Calu3 (cell line): ENCODE measurements at regions not wholly inside any gene's neighbourhood (a gene's known extent, or its start where the extent isn't known, plus 50 kb on each side); places are given as distances from the start of the nearest gene placed in this dataset.

Experiments used
- BruUV-seq: library from RNA; stranded (reverse); fragments of 400-500 nt; replicated peaks from 2 replicates; lab custom pipeline; 2021; lab: Mats Ljungman, UMichigan
- CTCF ChIA-PET: fragments of 300-600 bp; sonication (Branson Sonifier 250); formaldehyde crosslinking; loops from one replicate; lab custom pipeline; 2022; ENCODE audit warnings: antibody characterized with exemption; lab: Charles Lee
- DNase-seq: peaks from one replicate; pipeline ENCODE4 v3.0.0; 2022
- H3K27ac Mint-ChIP-seq: one replicate; pipeline ENCODE4 v1.8.0; 2022; ENCODE audit warnings: mixed read lengths; ENCODE audit not compliant: unreplicated experiment
- H3K27me3 Mint-ChIP-seq: one replicate; pipeline ENCODE4 v1.8.0; 2022; ENCODE audit warnings: mixed read lengths; ENCODE audit not compliant: unreplicated experiment
- H3K36me3 Mint-ChIP-seq: one replicate; pipeline ENCODE4 v1.8.0; 2022; ENCODE audit warnings: mild to moderate bottlenecking, moderate library complexity, mixed read lengths; ENCODE audit not compliant: insufficient read depth, unreplicated experiment
- H3K4me1 Mint-ChIP-seq: one replicate; pipeline ENCODE4 v1.8.0; 2022; ENCODE audit warnings: mild to moderate bottlenecking, low read depth, mixed read lengths; ENCODE audit not compliant: unreplicated experiment
- H3K4me3 Mint-ChIP-seq: one replicate; pipeline ENCODE4 v1.8.0; 2022; ENCODE audit warnings: mild to moderate bottlenecking, low read depth, moderate library complexity, mixed read lengths; ENCODE audit not compliant: unreplicated experiment
- H3K9me3 Mint-ChIP-seq: one replicate; pipeline ENCODE4 v1.8.0; 2022; ENCODE audit warnings: low read depth, mixed read lengths; ENCODE audit not compliant: unreplicated experiment
- intact Hi-C: fragments of 100-400 bp; cut with micrococcal nuclease; formaldehyde crosslinking; loops from one replicate; pipeline ENCODE4 v1.10.0; 2022; ENCODE audit not compliant: unreplicated experiment
- TF ChIP-seq, protein P1 (sequence below): fragments of 200-600 bp; IDR thresholded peaks from one replicate; pipeline ENCODE4 v1.8.0; 2022; ENCODE audit warnings: antibody characterized with exemption; ENCODE audit not compliant: unreplicated experiment

DNA sequence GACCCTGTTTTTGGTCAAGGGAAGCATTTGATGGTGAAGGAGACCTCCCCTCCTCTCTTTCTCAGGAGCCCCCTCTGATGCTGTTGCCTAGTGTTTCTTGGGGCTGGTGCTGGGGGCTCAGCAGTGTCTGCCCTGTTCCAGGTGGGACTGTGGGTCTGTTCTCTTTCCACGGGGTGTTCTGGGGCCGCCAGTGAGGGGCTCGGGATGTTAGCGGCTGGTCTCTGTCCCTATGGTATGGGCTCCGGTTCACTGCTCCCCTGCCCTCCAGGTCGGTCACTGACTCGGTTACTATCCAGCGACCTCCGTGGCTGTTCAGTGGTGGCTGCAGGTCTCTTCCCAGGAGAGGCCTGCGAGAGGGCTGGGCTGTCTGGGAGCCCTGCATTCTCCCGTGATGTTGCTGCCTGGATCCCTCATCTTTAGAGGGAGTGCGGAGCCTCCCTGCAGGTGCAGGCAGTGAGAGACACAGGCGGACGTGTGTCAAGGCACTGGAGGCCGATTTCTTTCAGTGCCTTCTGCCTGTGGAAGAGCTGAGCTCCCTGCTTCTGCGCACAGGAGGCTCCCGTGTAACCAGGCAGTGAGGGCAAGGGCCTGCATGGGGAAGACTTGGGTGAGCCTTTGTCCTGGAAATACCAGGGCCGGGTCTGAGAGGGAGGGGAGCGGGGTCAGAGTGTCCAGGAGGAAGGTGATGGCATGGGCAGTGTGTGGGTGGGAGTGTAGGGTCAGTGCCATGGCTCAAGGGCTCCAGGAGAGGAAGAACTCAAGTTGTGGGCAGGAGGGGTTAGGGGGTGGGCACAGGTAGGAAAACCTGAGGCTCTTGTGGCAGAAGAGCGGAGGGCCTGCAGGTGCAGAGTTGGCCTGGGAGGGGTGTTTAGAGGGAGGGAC is 362.6 kb downstream of the TMEM121 start:
- H3K27ac Mint-ChIP-seq = no peak overlapping the region
- intact Hi-C loops = no loop called here
- no peaks in the 10 kb centered on the region for H3K9me3 Mint-ChIP-seq
- BruUV-seq = no TSS peak
- DNase-seq = no peak
- TF ChIP-seq, protein P1, sequence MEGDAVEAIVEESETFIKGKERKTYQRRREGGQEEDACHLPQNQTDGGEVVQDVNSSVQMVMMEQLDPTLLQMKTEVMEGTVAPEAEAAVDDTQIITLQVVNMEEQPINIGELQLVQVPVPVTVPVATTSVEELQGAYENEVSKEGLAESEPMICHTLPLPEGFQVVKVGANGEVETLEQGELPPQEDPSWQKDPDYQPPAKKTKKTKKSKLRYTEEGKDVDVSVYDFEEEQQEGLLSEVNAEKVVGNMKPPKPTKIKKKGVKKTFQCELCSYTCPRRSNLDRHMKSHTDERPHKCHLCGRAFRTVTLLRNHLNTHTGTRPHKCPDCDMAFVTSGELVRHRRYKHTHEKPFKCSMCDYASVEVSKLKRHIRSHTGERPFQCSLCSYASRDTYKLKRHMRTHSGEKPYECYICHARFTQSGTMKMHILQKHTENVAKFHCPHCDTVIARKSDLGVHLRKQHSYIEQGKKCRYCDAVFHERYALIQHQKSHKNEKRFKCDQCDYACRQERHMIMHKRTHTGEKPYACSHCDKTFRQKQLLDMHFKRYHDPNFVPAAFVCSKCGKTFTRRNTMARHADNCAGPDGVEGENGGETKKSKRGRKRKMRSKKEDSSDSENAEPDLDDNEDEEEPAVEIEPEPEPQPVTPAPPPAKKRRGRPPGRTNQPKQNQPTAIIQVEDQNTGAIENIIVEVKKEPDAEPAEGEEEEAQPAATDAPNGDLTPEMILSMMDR = no peak
- CTCF ChIA-PET = no interaction called here
- H3K4me1 Mint-ChIP-seq = no peaks in the 10 kb centered on the region
- H3K27me3 Mint-ChIP-seq = peaks cover 45% of the 10 kb centered on the region
- H3K4me3 Mint-ChIP-seq = no peak overlapping the region
- H3K36me3 Mint-ChIP-seq = no peaks in the 10 kb centered on the region

DNA sequence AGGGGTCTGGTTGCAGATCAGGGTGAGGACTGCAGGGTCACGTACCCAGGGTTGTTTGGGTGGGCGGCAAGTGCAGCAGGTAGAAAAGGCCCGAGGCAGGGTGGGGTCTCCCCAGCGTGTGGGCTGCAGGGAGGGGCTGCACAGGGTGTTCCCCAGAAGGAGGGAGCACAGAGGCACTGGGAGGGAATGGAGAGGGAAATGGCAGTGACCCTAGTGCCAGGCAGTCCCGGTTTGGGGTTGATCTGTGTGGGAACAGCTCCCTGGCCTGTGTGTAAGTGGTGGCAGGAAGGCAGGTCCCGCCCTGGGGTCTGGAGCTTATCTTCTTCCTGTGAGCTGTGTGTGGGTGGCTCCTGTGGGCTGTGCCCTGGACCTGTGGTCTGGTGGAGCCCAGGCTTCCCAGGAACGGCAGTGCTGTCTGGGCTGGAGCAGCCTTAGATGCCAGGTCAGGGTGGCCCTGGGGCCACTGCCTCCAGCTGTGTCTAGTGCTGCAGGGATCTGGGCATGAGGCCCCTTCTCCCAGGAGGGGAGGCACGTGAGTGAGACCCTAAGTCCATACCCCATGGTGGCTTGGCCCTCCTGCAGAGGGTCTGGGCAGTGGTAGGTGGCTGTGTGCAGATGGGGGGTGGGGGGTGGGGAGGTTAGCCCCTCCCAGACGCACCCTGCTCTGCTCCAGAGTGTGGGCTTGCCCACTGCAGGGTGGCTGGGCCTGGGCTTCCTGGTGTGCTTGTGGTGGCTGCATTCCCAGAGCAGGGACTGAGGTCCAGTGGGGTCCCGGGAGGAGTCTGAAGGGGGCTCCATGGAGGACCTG is 363.5 kb downstream of the TMEM121 start:
- no peak overlapping the region for H3K27ac Mint-ChIP-seq
- TF ChIP-seq, protein P1 = no peak
- H3K36me3 Mint-ChIP-seq = no peaks in the 10 kb centered on the region
- H3K4me3 Mint-ChIP-seq = no peak overlapping the region
- BruUV-seq = no TSS peak
- intact Hi-C loops = no loop called here
- no peaks in the 10 kb centered on the region for H3K9me3 Mint-ChIP-seq
- DNase-seq = no peak
- H3K4me1 Mint-ChIP-seq = no peaks in the 10 kb centered on the region
- CTCF ChIA-PET = no interaction called here
- H3K27me3 Mint-ChIP-seq = peaks cover 49% of the 10 kb centered on the region

DNA sequence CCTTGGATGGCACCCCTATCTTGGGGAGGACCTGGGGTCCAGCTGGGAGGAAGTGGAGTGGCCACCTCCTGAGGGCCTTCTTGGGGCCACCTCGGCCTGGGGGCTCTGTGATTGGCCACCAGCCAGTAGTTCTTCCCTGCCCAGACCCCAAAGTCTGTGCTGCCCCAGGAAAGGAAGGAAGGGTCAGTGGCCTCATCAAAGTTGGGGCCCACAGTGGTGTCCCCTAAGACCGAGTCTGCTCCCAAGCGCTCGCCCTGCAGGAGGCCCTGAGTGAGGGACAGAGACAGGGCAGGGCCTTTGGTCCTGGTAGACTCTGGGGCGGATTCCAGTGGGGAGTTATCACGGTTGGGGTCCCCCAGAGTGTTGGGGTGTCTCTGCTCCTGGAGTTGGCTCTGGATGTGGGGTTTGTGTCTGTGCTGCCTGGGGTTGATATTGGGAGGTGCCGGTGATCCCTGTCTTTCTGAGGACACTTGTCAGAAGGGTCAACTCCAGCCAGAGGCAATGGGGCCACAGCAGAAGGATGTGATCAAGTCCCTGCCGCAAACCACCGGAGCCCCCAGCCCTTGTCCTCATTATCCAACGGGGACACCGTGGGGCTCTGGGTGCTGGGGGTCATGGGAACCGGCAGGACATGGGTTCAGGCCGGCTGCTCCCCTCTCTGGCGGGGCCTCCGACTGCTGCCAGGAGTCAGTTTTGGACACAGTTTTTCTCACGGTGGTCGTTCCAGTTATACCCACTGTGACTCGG is 364.3 kb downstream of the TMEM121 start:
- H3K4me3 Mint-ChIP-seq = no peak overlapping the region
- TF ChIP-seq, protein P1 = no peak
- DNase-seq = no peak
- no peak overlapping the region for H3K27ac Mint-ChIP-seq
- CTCF ChIA-PET = no interaction called here
- BruUV-seq = no TSS peak
- no peaks in the 10 kb centered on the region for H3K4me1 Mint-ChIP-seq
- H3K9me3 Mint-ChIP-seq = no peaks in the 10 kb centered on the region
- intact Hi-C loops = no loop called here
- H3K27me3 Mint-ChIP-seq = peaks cover 48% of the 10 kb centered on the region
- no peaks in the 10 kb centered on the region for H3K36me3 Mint-ChIP-seq

DNA sequence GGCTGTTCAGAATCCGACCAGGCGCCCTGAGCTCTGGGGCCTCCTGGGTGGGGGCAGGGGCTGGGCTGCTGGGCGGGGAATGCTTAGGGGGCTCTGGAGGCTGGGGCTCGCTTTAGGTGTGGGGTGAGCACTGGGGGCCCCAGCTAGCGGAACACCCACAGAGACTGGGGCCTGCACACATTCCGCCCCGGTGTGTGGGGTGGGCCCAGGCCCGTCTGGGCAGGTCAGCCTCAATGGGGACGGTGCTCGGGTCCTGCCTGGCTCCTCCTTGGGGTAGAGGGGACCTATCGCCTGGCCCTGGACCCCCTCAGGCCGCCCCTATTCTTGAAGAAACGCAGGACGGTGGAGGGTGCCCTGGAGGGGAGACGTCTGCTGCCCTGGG is 364.8 kb downstream of the TMEM121 start:
- no peak for DNase-seq
- Mint-ChIP-seq H3K36me3 (no peaks in the 10 kb centered on the region), H3K4me3 (no peak overlapping the region), H3K27ac (no peak overlapping the region), H3K27me3 (peaks cover 50% of the 10 kb centered on the region), H3K4me1 (no peaks in the 10 kb centered on the region), H3K9me3 (no peaks in the 10 kb centered on the region)
- TF ChIP-seq, protein P1 = no peak
- intact Hi-C loops = no loop called here
- CTCF ChIA-PET = no interaction called here
- BruUV-seq = no TSS peak
